ENCODE measurements at regions not wholly inside any gene's neighbourhood (a gene's known extent, or its start where the extent isn't known, plus 50 kb on each side); places are given as distances from the start of the nearest gene placed in this dataset.
"Not testable (repeated sequence)": the region's sequence is repeated elsewhere in the genome, so short reads cannot be mapped to it uniquely, and the experiment has no call there.

GRCh38 chr14:104403421-104404220 is 175.9 kb upstream of the C14orf180 start:
- H3K4me3 ChIP-seq (ENCODE audit: low read length) = no peak overlapping the region
- DNase-seq (ENCODE audit: low read depth) = no peak
- TF ChIP-seq CTCF (IDR thresholded peaks at IDR 0.05; ENCODE audit: insufficient read depth, low read depth, low read length, missing control alignments) = no peak

GRCh38 chr14:104404922-104405321 is 174.6 kb upstream of the C14orf180 start:
- no peak for DNase-seq (ENCODE audit: low read depth)
- TF ChIP-seq CTCF (IDR thresholded peaks at IDR 0.05; ENCODE audit: insufficient read depth, low read depth, low read length, missing control alignments) = no peak
- no peak overlapping the region for H3K4me3 ChIP-seq (ENCODE audit: low read length)

GRCh38 chr14:104405360-104406226 is 174.0 kb upstream of the C14orf180 start:
- TF ChIP-seq CTCF (IDR thresholded peaks at IDR 0.05; ENCODE audit: insufficient read depth, low read depth, low read length, missing control alignments) = no peak
- DNase-seq (ENCODE audit: low read depth) = no peak
- no peak overlapping the region for H3K4me3 ChIP-seq (ENCODE audit: low read length)

DNA sequence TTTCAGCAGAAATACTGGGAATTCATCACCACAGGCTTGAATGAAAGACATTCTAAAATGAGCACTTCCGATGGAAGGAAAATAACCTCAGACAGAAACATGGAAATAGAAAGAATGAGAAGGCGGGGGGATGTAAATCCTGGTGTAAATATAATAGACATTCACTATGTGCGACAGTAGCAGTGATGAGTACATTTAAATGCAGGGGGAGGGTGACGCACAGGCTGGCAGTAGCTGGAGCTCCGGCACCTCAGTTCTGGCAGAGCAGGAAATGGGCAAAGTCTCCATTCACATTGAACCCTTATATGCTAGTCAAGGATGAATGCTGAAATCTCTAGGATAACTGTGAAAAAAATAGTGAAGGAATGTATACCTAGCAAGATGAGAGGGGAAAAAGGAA is 172.7 kb upstream of the C14orf180 start:
- H3K4me3 ChIP-seq (ENCODE audit: low read length) = no peak overlapping the region
- TF ChIP-seq CTCF (IDR thresholded peaks at IDR 0.05; ENCODE audit: insufficient read depth, low read depth, low read length, missing control alignments) = no peak
- no peak for DNase-seq (ENCODE audit: low read depth)

DNA sequence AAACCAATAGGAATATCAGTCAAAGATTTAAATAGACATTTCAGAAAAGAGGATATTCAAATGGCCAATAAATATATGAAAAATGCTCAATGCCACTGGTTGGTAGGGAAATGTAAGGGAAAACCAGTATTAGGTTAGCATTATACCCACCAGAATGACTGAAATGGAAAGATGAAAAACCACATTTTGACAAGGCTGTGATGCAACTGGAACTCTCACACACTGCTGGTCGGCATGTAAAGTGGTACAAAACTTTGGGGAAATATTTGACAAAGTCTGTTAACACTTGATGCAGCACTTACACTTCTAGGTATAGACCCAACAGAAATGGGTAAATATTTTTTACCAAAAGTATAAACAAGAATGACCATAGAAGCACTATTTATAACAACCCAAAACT is 163.2 kb upstream of the C14orf180 start:
- DNase-seq (ENCODE audit: low read depth) = no peak
- no peak for TF ChIP-seq CTCF (IDR thresholded peaks at IDR 0.05; ENCODE audit: insufficient read depth, low read depth, low read length, missing control alignments)
- no peak overlapping the region for H3K4me3 ChIP-seq (ENCODE audit: low read length)

GRCh38 chr14:104419865-104420505 is 159.6 kb upstream of the C14orf180 start:
- no peak for DNase-seq (ENCODE audit: low read depth)
- no peak for TF ChIP-seq CTCF (IDR thresholded peaks at IDR 0.05; ENCODE audit: insufficient read depth, low read depth, low read length, missing control alignments)
- H3K4me3 ChIP-seq (ENCODE audit: low read length) = no peak overlapping the region

GRCh38 chr14:104420523-104420922 is 159.0 kb upstream of the C14orf180 start:
- H3K4me3 ChIP-seq (ENCODE audit: low read length); DNase-seq (ENCODE audit: low read depth): not testable (repeated sequence)
